RWPE2 (cell line): ENCODE measurements at regions not wholly inside any gene's neighbourhood (a gene's known extent, or its start where the extent isn't known, plus 50 kb on each side); places are given as distances from the start of the nearest gene placed in this dataset.

Source experiments
- ATAC-seq: fragments of 200-7000 bp; cut with Tn5 transposase; 3 replicates; pipeline ENCODE4 v1.9.1; 2021; ENCODE audit warnings: low read depth
- DNase-seq: peaks from one replicate; pipeline ENCODE4 v3.0.0-alpha.2; 2020; ENCODE audit warnings: low spot score
- H3K27ac ChIP-seq: fragments of 450-650 bp; 2 replicates; pipeline ENCODE4 v1.5.1; 2017; ENCODE audit warnings: mild to moderate bottlenecking; ENCODE audit not compliant: poor library complexity, severe bottlenecking
- H3K27me3 ChIP-seq: fragments of 250-450 bp; sonication (Bioruptor Pico); 2 replicates; pipeline ENCODE4 v1.5.1; 2021; ENCODE audit warnings: mild to moderate bottlenecking, moderate library complexity; ENCODE audit not compliant: insufficient read depth, poor library complexity, severe bottlenecking
- H3K36me3 ChIP-seq: fragments of 250-450 bp; sonication (Bioruptor Pico); 2 replicates; pipeline ENCODE4 v1.5.1; 2020; ENCODE audit warnings: low read depth, mild to moderate bottlenecking, moderate library complexity
- H3K4me1 ChIP-seq: fragments of 250-450 bp; sonication (Bioruptor Pico); 2 replicates; pipeline ENCODE4 v1.5.1; 2021; ENCODE audit warnings: mild to moderate bottlenecking, moderate library complexity; ENCODE audit not compliant: insufficient read depth, poor library complexity, severe bottlenecking
- H3K4me3 ChIP-seq: fragments of 250-450 bp; sonication (Bioruptor Pico); 2 replicates; pipeline ENCODE4 v1.5.1; 2021; ENCODE audit warnings: mild to moderate bottlenecking, moderate library complexity; ENCODE audit not compliant: severe bottlenecking
- H3K9me3 ChIP-seq: fragments of 250-450 bp; sonication (Bioruptor Pico); 2 replicates; pipeline ENCODE4 v1.5.1; 2021; ENCODE audit warnings: mild to moderate bottlenecking, moderate library complexity; ENCODE audit not compliant: severe bottlenecking
- CTCF ChIP-seq: fragments of 450-650 bp; IDR thresholded peaks from one replicate; pipeline ENCODE4 v1.5.1; 2017; ENCODE audit warnings: mild to moderate bottlenecking, moderate library complexity; ENCODE audit not compliant: poor library complexity, severe bottlenecking

GRCh38 chr3:154690413-154690812 lies 260.4 kb upstream of the GPR149 start:
- no peak for DNase-seq
- TF ChIP-seq CTCF: no peak
- no peaks in the 10 kb centered on the region for H3K9me3 ChIP-seq
- H3K4me3 ChIP-seq: no peak overlapping the region
- H3K4me1 ChIP-seq: no peaks in the 10 kb centered on the region
- H3K27me3 ChIP-seq: peaks cover 2% of the 10 kb centered on the region
- no peak overlapping the region for H3K27ac ChIP-seq
- no peaks in the 10 kb centered on the region for H3K36me3 ChIP-seq
- no peak for ATAC-seq

- H3K36me3 ChIP-seq: no peaks in the 10 kb centered on the region
- H3K9me3 ChIP-seq: no peaks in the 10 kb centered on the region
- no peak for TF ChIP-seq CTCF
- no peak overlapping the region for H3K4me3 ChIP-seq
- no peaks in the 10 kb centered on the region for H3K4me1 ChIP-seq
- ATAC-seq: no peak
- no peak for DNase-seq
- no peak overlapping the region for H3K27ac ChIP-seq
- no peaks in the 10 kb centered on the region for H3K27me3 ChIP-seq
These were observed 254.4 kb upstream of the GPR149 start for GRCh38 chr3:154684440-154684839.

- H3K9me3 ChIP-seq: no peaks in the 10 kb centered on the region
- no peak for TF ChIP-seq CTCF
- no peak overlapping the region for H3K4me3 ChIP-seq
- no peak overlapping the region for H3K27ac ChIP-seq
- DNase-seq (no peak), ATAC-seq (no peak)
- no peaks in the 10 kb centered on the region for H3K4me1 ChIP-seq
- H3K27me3 ChIP-seq: no peaks in the 10 kb centered on the region
- H3K36me3 ChIP-seq: no peaks in the 10 kb centered on the region
These were observed 254.0 kb upstream of the GPR149 start for GRCh38 chr3:154684021-154684420.

- Histone ChIP-seq H3K4me1 (no peaks in the 10 kb centered on the region), H3K4me3 (no peak overlapping the region), H3K27me3 (no peaks in the 10 kb centered on the region), H3K9me3 (no peaks in the 10 kb centered on the region), H3K36me3 (no peaks in the 10 kb centered on the region), H3K27ac (no peak overlapping the region)
- ATAC-seq (no peak), DNase-seq (no peak)
- no peak for TF ChIP-seq CTCF
These were observed 248.2 kb upstream of the GPR149 start for GRCh38 chr3:154678041-154678654.

GRCh38 chr3:154668835-154669234 lies 238.8 kb upstream of the GPR149 start:
- Histone ChIP-seq H3K36me3 (no peaks in the 10 kb centered on the region), H3K27ac (no peak overlapping the region), H3K4me3 (no peak overlapping the region), H3K4me1 (no peaks in the 10 kb centered on the region), H3K9me3 (no peaks in the 10 kb centered on the region), H3K27me3 (no peaks in the 10 kb centered on the region)
- TF ChIP-seq CTCF: no peak
- no peak for DNase-seq
- ATAC-seq: no peak
